ENCODE measurements at regions not wholly inside any gene's neighbourhood (a gene's known extent, or its start where the extent isn't known, plus 50 kb on each side); places are given as distances from the start of the nearest gene placed in this dataset.
"Not testable (repeated sequence)": the region's sequence is repeated elsewhere in the genome, so short reads cannot be mapped to it uniquely, and the experiment has no call there.

- DNase-seq, result not testable (repeated sequence)
These were observed 824.7 kb downstream of the LRRTM4 start for GRCh38 chr2:76697439-76697838.

DNA sequence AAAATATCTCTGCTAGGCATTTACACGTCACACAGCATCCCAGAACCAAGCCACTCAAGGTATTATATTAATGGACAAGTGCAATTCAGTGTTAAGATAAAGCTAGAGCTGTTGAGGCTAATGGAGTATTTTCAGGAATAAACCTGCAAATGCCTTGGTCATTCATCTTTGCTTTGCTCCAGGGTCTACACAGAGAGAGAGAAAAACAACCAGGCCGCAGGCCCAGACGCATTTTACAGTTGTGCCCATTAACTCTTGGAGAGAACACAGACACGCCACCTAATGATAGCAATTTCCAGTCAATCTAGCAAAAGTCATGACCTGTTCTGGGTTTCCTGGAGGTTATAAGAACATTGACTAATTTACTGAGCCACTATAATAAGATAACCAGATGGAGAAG lies 829.3 kb downstream of the LRRTM4 start:
- DNase-seq, result no peak

- no peak for DNase-seq
These were observed 833.4 kb downstream of the LRRTM4 start for GRCh38 chr2:76688732-76689131.

- no peak for DNase-seq
These were observed 834.3 kb downstream of the LRRTM4 start for GRCh38 chr2:76687923-76688322.

DNA sequence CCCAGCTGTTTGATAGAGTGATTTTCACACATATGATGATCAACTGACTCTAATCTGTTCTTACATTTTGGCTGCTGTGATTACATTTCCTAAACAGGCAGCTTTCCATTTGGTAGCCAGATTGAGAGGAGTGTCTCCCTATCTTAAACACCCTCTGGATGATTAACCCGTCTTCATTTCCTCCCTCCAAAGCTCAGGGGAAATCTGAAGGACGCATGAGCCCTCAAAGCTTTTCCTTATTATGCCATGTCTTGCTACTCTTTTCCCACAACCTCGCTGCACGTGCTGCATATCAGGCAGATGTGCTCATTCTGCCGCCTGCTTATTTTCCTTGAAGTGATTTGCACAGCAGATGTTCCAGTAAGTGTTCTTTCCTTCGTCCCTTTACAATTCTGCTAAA lies 837.4 kb downstream of the LRRTM4 start:
- DNase-seq, result no peak

- no peak for DNase-seq
These were observed 843.2 kb downstream of the LRRTM4 start for GRCh38 chr2:76679025-76679396.

DNA sequence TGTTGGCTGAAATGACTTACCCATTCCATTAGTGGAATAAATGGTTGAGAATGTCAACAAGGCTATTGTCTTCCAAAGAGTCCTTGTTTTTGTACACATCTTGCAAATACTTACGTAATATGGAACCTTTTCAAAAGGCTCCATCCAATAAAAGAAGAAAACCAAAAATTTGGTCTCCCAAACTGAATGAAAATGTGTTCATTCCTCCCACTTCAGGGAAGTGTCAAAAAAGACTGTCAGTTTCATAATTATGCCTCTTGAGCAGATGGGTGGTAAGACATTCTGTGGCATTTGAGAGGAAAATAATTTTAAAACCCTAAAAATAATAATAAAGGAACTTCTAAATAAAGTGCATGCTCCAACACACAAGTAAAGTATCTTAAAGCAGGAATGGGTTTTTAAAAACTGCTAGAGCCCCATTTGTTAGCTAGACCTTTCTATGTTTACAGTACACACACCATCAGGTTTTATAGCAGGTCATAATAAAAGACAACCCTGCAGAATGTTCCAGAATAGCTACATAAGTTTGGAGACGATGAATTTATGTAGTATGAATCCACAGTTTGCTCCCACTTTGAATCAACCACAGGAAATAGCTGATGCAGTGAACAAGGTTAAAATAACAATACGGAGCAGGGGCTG lies 843.7 kb downstream of the LRRTM4 start:
- DNase-seq, result no peak

DNA sequence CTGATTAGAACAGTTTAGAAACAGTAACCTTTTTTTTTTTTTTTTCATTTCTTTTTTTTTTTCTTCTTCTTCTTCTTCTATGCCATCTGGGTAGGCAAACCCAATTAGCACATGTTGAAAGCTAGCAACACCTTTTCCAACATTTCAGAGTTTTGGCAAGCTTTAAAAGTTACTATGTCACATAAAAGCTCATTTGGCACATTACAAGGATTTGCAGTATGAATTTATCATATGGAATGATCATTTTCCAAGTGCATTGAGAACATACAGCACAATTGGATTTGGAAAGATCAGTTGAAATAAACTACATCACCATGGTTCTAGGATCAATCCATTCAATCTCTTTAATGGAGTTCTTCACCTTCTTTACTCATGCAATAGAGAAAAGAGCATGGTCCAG lies 847.0 kb downstream of the LRRTM4 start:
- no peak for DNase-seq

DNA sequence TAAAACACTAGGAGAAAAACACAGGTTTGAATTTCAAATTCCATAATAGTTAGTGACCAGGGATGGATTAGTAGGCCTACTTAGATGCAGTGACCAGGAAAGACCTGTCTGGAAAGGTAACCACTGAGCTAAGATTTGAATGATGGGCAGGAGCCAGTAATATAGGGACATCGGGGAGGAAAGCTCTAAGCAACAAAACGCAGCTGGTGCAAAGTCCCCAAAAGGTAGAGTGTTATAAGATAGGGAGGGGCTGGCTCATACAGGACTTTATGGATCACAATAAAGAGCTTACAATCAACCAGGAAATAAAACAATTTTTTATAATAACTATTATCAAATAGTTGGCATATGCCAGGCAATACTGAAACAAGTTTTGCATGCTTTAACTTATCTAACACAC lies 849.4 kb downstream of the LRRTM4 start:
- DNase-seq, result no peak

DNA sequence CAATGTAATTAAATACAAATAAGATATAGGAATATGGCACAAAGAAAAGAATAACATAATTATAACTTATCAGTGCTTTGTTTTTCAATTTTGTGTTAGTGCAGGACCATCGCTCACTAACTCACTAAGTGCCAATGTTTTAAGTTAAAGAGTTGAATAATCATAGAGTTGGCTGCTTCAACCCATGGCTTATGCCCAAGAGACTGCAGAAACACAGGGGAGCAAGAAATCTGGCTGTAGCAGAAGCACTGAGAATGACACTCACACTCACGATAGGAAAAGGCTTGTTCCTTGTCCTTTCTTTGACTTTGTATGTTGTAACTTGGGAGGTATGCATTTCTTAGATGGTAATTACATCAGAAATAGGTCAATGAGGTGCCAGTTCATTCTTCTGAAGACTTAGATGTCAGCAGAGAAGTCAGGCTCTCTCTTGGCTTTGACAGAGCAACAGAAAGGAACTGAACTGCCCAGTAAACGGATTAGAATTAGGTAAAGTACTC lies 852.2 kb downstream of the LRRTM4 start:
- DNase-seq, result no peak

DNA sequence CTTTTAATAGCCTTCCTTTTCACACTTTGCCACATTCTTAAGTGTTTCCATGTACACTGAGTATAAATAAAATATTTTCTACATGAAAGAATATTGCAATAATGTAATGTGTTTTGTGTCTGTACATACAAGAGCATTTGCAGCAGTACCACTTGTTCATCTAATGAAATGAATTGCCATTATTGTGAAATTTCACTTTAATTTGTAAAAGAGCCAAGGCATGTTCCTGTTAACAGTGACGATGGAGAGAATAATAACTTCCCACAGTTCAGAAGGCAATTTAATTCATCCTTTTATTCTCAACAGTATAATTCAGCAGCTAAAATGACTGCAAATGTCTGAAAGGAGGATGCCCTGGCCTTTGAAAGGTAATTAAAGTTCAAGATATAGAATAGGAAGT lies 853.9 kb downstream of the LRRTM4 start:
- DNase-seq, result no peak

DNA sequence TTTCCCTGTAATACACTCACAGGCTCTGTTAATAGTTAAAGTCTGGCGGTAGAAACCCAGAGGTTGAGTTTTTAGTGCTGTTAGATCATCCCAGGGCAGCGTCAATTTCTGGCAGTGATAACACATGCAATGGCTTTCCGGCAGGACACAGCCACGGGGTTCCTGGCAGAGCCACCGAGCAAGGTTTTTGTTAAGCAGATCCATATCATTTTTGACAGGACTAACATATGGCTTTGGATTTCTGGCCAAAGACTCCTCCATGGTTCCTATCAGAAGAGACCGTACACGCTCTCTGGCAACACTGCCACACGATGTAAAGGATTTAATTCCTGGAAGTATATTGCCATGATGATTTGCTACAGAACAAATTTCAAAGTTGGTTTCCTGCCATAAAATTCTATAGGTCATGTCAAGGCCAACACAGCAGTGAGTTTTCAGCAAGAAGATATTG lies 854.3 kb downstream of the LRRTM4 start:
- no peak for DNase-seq

- DNase-seq, result no peak
These were observed 880.0 kb downstream of the LRRTM4 start for GRCh38 chr2:76642129-76642528.

DNA sequence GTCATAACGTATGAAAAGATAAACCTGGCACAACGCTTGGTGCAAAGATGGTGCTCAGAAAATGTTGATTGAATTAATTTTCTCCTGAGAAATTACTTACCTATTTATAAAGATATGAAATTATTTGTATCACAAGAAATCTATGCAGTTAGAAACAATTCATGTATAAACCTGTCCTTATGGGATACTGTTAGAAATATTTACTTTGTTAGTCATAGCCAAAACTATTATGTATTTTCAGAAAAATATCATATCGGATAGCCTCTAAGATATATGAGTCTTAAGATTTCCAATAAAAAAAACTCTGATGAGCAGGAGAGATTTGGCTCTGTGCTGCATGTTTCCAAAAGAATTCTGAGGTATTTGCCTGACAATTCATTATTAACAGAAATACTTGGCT lies 880.7 kb downstream of the LRRTM4 start:
- no peak for DNase-seq

- no peak for DNase-seq
These were observed 881.3 kb downstream of the LRRTM4 start for GRCh38 chr2:76640905-76641304.

DNA sequence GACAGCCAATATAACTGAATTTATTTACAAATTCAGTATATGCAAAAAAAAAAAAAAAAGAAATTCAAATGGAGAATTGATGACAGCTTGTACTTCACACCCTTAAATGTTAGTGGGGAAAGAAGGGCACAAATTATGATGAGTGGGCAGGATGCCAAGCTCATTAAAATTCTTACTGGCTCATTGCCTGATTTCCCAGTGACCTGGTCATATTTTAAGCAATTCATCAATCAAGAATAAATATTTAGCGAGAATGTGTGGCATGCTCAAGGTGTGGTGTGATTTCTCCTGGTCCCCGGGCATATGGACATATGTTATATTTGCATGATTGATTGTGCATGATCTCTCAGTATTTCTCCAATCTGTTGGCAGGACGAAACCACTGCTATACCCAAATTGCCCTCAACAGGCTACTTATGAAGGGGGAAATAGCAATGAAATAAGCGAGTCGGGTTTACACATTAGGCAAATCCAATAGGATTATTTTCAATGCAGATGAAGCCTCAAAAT lies 883.0 kb downstream of the LRRTM4 start:
- DNase-seq, result no peak

DNA sequence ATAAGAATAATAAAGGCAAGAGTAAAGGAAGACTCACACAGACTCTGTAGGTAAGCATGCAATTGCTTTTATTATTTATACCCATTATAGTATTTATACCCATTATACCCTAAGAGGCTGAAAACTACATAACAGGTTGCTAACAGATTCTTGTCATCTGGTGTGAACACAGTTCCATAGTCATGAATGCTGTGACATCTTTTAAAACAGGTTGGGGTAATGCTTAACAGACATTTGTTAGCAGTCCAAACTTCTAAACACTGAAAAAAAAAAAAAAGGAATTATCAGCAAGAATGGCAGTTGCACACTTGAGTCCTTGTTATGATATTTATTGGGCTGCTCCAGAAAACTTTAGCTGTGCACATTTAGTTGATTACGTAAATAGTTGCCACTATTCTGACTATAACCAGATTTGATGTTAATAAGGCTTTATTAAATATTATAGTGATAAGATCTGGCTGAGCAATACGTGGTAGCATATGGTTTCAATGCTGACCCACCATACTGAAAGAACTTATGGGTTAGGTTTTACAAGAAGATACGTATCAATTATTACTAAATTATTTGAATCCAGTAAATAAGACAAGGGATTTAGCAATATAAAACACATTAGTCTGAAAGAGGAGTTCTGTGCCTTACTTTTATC lies 888.8 kb downstream of the LRRTM4 start:
- no peak for DNase-seq

- no peak for DNase-seq
These were observed 897.1 kb downstream of the LRRTM4 start for GRCh38 chr2:76625101-76625500.

- DNase-seq, result no peak
These were observed 902.6 kb upstream of the GCFC2 start for GRCh38 chr2:76613330-76613729.

- DNase-seq, result no peak
These were observed 902.0 kb upstream of the GCFC2 start for GRCh38 chr2:76612764-76613163.

DNA sequence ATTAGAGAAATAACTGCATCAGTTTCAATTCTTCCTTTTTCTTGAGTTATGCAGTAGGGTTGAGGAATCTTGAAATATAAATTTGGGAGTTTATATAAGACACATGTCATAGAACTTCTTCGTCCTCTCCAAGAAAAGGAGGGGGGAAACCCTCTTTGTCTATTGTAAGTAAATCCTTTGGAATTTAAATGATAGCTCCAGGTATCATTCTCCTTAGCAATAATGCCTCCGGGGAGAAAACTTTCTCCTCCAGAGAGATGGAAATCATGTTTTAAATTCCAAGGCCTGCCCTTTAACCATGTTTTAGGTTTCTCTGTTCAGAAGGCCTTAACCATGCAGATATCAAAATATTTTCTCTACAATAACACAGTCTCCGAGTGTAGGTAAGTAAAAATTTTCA lies 899.7 kb upstream of the GCFC2 start:
- DNase-seq, result no peak

GRCh38 chr2:76599732-76600368 lies 889.1 kb upstream of the GCFC2 start:
- no peak for DNase-seq

- no peak for DNase-seq
These were observed 873.8 kb upstream of the GCFC2 start for GRCh38 chr2:76584474-76584873.

DNA sequence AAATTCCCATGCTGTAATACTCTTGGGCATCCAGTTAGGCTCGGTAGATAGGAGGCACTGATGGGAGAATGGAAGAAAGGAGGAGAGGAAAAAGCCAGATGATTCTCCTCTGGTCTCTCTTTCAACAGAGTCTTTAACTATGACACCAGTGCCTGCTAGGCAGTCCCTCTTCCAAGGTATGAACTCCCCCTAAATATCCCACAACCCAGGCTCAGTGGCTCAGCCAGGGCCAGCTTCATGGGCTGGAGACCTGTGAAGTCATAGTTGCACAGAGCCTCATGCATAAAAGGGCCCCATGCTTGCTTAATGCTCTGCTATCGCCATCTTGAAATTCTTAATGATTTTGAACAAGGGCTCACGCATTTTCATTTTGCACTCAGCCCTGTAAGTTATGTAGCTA lies 869.2 kb upstream of the GCFC2 start:
- DNase-seq, result no peak

All from activated naive CD4-positive, alpha-beta T cell treated with Interleukin-2 at 50 U/mL for 16 hours (primary cell).